ENCODE measurements at regions not wholly inside any gene's neighbourhood (a gene's known extent, or its start where the extent isn't known, plus 50 kb on each side); places are given as distances from the start of the nearest gene placed in this dataset.
A peak's percentile ranks its signal among the peaks of the same experiment; 100 is the strongest.

GRCh38 chr10:98332623-98333269 lies 64.8 kb upstream of the LOXL4 start:
- DNase-seq (ENCODE audit: missing footprints) (no peak), ATAC-seq (no peak)
- intact Hi-C loops (cut with DNase I): no loop called here

GRCh38 chr10:98331885-98332284 lies 63.9 kb upstream of the LOXL4 start:
- DNase-seq (ENCODE audit: missing footprints) (no peak), ATAC-seq (no peak)
- intact Hi-C loops (cut with DNase I): no loop called here

- intact Hi-C loops (cut with DNase I): no loop called here
- DNase-seq (ENCODE audit: missing footprints) (no peak), ATAC-seq (no peak)
Measured at GRCh38 chr10:98330987-98331386, 63.0 kb upstream of the LOXL4 start.

DNA sequence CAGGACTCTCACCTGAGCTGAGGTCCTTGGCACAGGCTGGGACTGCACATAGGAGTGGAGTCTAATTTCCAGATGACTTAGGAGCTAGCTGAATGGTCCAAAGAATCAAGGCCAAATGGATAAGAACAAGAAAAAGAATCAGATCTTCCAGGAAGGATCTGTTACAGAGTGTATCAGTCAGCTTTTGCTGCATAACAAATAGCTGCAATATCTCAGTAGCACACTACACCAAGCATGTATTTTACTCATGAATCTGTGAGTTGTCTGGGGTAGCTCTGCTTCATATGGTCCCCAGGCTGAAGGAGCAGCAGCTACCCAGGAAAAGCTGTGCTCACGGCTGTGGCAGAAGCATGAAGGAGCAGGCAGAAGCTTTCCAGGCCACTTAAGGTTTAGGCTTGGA lies 60.6 kb upstream of the LOXL4 start:
- no peak for ATAC-seq
- intact Hi-C loops (cut with DNase I): loop anchor here (10.0 kb wide), 1 partner anchor 846 kb away; no protein-coding TSS in a partner anchor

GRCh38 chr10:98328163-98328562 lies 60.2 kb upstream of the LOXL4 start:
- intact Hi-C loops (cut with DNase I): loop anchor here (10.0 kb wide), 1 partner anchor 847 kb away; no protein-coding TSS in a partner anchor
- no peak for ATAC-seq
- no peak for DNase-seq (ENCODE audit: missing footprints)

More for the DNA sequence above, 60.6 kb upstream of the LOXL4 start:
- DNase-seq (ENCODE audit: missing footprints): no peak

DNA sequence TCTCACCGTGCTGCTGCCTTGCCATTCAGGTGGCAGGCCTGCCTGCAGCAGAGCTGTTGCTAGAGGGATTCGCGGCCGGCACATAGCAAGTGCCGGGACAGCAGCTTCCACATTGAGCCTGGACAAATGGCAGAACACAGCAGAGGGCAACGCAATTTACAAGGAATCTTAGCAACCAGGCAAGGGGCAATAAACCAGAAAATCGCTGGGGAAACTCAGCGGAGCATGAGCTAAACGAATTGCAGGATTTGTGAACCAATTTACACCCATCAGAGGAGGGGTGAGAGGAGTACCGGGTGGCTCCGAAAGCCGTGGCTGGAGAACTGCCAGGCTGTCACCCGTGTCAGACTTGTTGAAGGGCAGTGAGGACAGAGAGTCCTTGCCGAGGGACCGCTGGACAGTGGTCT lies 58.6 kb upstream of the LOXL4 start:
- DNase-seq (ENCODE audit: missing footprints) (no peak), ATAC-seq (peak; percentile 30)
- intact Hi-C loops (cut with DNase I): loop anchor here (10.0 kb wide), 1 partner anchor 848 kb away; no protein-coding TSS in a partner anchor

DNA sequence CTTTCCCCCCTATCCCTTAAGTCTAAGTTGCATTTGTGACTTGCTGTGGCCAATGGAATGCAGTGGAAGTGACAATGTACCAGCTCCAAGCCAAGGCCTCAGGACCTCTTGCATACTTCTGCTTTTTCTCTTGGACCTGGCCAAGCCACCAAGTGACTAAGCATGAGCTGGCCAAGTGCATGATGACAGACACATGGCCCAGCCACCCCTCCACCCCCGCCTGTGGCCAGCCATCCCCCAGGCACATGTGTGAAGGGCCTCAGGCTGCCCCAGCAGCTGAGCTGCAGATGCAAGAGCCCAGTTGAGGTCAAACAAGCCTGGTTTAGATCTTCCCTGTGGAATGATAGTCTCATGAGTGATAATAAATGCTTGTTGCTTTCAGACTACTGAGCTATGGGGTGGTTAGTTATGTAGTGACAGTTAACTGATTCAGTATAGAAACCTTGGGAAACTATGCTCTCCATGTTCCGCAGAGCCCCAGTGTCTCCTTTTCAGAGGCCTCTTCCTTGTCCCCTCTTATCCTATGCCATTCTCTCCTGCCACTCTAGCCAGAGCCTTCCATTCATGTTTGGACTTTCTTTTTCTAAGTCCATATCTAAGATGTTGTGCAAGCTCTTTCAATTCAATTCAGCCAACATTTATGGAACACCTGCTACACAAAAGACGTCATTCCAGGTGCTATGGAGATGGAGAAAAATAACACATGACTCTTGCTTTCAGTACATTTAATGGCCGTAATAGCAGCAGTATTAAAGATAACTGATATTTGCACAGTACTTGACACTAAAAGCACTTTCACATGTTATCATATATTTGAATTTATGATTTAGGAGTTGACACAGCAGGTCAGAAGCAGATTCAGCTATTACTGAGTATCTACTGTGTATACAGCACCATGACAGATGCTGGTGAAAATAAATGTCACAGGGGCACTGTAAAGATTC lies 55.5 kb upstream of the LOXL4 start:
- intact Hi-C loops (cut with DNase I): loop anchor here (5.0 to 10.0 kb wide), 2 partner anchors 89 to 851 kb away; no protein-coding TSS in a partner anchor
- DNase-seq (ENCODE audit: missing footprints): peak; percentile 90
- ATAC-seq: peak; percentile 93

DNA sequence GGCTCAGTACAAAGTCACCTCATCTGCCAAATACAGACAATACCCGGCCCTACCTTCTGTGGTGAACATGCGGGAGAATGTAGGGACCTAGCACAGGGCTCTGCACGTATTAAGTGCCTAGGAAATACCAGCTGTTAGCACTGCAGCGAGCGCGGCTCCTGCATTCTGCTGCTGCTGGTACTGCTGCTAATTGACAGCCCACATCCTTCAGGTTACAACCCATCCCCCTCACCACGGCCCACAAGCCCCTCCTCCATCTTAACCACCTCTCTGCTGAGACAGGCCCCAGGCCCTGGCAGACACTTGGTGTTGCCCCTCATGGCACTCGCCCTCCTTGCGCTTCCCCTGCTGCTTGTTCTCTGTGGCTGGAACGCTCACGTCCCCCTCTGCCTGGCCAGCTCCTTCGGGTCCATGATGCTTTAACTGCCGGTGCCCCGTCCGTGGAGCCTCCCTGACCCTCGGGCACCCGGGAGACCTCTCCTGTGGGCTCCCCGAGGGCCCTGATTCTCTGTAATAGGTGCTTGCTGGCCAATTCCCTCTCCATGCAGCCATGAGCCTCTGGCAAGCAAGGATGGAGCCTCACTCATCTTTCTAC lies 53.3 kb upstream of the LOXL4 start:
- intact Hi-C loops (cut with DNase I): loop anchor here (5.0 to 10.0 kb wide), 2 partner anchors 91 to 854 kb away; no protein-coding TSS in a partner anchor
- DNase-seq (ENCODE audit: missing footprints): no peak
- ATAC-seq: no peak

- DNase-seq (ENCODE audit: missing footprints) (no peak), ATAC-seq (no peak)
- intact Hi-C loops (cut with DNase I): loop anchor here (5.0 to 10.0 kb wide), 2 partner anchors 92 to 854 kb away; no protein-coding TSS in a partner anchor
Measured at GRCh38 chr10:98320486-98321185, 52.6 kb upstream of the LOXL4 start.

- ATAC-seq (no peak), DNase-seq (ENCODE audit: missing footprints) (no peak)
- intact Hi-C loops (cut with DNase I): no loop called here
Measured at GRCh38 chr10:98318861-98319260, 50.9 kb upstream of the LOXL4 start.

Data from Right ventricle myocardium inferior (tissue), 1 donor.